DOHH2 (cell line): ENCODE measurements at regions not wholly inside any gene's neighbourhood (a gene's known extent, or its start where the extent isn't known, plus 50 kb on each side); places are given as distances from the start of the nearest gene placed in this dataset.

Source experiments
- CTCF ChIP-seq: fragments of 200-600 bp; sonication (generic); IDR thresholded peaks from one replicate; pipeline ENCODE4 v1.5.1; 2014; ENCODE audit warnings: antibody characterized with exemption, mild to moderate bottlenecking, low read depth, low read length; ENCODE audit not compliant: poor library complexity, severe bottlenecking
- EZH2phosphoT487 ChIP-seq: fragments of 200-600 bp; sonication (generic); IDR thresholded peaks from 2 replicates; pipeline ENCODE4 v1.6.1; 2017; ENCODE audit warnings: borderline replicate concordance, mild to moderate bottlenecking, antibody characterized with exemption, low read length, moderate library complexity, mixed read lengths

- TF ChIP-seq CTCF (no peak), EZH2phosphoT487 (no peak)
Observed at GRCh38 chr1:112318263-112318662, 77.8 kb upstream of the CTTNBP2NL start.
